GM12891 (cell line): ENCODE measurements at regions not wholly inside any gene's neighbourhood (a gene's known extent, or its start where the extent isn't known, plus 50 kb on each side); places are given as distances from the start of the nearest gene placed in this dataset.

ENCODE experiments used
- POLR2A ChIP-seq: IDR thresholded peaks from 2 replicates; pipeline ENCODE4 v1.6.1; 2011; ENCODE audit warnings: low read depth, low read length, control low read depth
- POLR2AphosphoS5 ChIP-seq: IDR thresholded peaks from 2 replicates; pipeline ENCODE4 v1.6.1; 2011; ENCODE audit warnings: low read depth, low read length, control low read depth
- SPI1 ChIP-seq: IDR thresholded peaks from 2 replicates; pipeline ENCODE4 v1.6.1; 2011; ENCODE audit warnings: low read depth, low read length, control low read depth
- TAF1 ChIP-seq: IDR thresholded peaks from 2 replicates; pipeline ENCODE4 v1.6.1; 2011; ENCODE audit warnings: low read depth, low read length, control low read depth

- TF ChIP-seq TAF1 (no peak), POLR2AphosphoS5 (no peak), POLR2A (no peak), SPI1 (no peak)
Observed at GRCh38 chr11:116653206-116653605, 119.6 kb downstream of the BUD13 start.
